ENCODE measurements at regions not wholly inside any gene's neighbourhood (a gene's known extent, or its start where the extent isn't known, plus 50 kb on each side); places are given as distances from the start of the nearest gene placed in this dataset.

GRCh38 chr21:35195232-35195631 is 146.1 kb upstream of the RUNX1 start:
- TF ChIP-seq, protein P1, sequence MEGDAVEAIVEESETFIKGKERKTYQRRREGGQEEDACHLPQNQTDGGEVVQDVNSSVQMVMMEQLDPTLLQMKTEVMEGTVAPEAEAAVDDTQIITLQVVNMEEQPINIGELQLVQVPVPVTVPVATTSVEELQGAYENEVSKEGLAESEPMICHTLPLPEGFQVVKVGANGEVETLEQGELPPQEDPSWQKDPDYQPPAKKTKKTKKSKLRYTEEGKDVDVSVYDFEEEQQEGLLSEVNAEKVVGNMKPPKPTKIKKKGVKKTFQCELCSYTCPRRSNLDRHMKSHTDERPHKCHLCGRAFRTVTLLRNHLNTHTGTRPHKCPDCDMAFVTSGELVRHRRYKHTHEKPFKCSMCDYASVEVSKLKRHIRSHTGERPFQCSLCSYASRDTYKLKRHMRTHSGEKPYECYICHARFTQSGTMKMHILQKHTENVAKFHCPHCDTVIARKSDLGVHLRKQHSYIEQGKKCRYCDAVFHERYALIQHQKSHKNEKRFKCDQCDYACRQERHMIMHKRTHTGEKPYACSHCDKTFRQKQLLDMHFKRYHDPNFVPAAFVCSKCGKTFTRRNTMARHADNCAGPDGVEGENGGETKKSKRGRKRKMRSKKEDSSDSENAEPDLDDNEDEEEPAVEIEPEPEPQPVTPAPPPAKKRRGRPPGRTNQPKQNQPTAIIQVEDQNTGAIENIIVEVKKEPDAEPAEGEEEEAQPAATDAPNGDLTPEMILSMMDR (IDR thresholded peaks at IDR 0.05): no peak
- TF ChIP-seq SIN3A (IDR thresholded peaks at IDR 0.05; ENCODE audit: borderline replicate concordance, insufficient read depth, low read depth, low read length) (no peak), POLR2AphosphoS5 (IDR thresholded peaks at IDR 0.05; ENCODE audit: low read depth, low read length) (no peak), TCF7L2 (IDR thresholded peaks at IDR 0.05; ENCODE audit: low read depth, low read length) (no peak)
- TF ChIP-seq, protein P2, sequence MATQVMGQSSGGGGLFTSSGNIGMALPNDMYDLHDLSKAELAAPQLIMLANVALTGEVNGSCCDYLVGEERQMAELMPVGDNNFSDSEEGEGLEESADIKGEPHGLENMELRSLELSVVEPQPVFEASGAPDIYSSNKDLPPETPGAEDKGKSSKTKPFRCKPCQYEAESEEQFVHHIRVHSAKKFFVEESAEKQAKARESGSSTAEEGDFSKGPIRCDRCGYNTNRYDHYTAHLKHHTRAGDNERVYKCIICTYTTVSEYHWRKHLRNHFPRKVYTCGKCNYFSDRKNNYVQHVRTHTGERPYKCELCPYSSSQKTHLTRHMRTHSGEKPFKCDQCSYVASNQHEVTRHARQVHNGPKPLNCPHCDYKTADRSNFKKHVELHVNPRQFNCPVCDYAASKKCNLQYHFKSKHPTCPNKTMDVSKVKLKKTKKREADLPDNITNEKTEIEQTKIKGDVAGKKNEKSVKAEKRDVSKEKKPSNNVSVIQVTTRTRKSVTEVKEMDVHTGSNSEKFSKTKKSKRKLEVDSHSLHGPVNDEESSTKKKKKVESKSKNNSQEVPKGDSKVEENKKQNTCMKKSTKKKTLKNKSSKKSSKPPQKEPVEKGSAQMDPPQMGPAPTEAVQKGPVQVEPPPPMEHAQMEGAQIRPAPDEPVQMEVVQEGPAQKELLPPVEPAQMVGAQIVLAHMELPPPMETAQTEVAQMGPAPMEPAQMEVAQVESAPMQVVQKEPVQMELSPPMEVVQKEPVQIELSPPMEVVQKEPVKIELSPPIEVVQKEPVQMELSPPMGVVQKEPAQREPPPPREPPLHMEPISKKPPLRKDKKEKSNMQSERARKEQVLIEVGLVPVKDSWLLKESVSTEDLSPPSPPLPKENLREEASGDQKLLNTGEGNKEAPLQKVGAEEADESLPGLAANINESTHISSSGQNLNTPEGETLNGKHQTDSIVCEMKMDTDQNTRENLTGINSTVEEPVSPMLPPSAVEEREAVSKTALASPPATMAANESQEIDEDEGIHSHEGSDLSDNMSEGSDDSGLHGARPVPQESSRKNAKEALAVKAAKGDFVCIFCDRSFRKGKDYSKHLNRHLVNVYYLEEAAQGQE (IDR thresholded peaks at IDR 0.05; ENCODE audit: insufficient read depth in 1 of 2, low read depth in 2 of 2, low read length in 1 of 2): no peak
